SKM-1 (cell line): ENCODE measurements at regions not wholly inside any gene's neighbourhood (a gene's known extent, or its start where the extent isn't known, plus 50 kb on each side); places are given as distances from the start of the nearest gene placed in this dataset.
"Not testable (repeated sequence)": the region's sequence is repeated elsewhere in the genome, so short reads cannot be mapped to it uniquely, and the experiment has no call there.

ENCODE experiments used
- DNase-seq: peaks from one replicate; lab custom pipeline; 2025; ENCODE audit not compliant: unreplicated experiment; lab: John Stamatoyannopoulos, UW

GRCh38 chr1:19024532-19024931, 68.1 kb upstream of the IFFO2 start:
- DNase-seq: no peak

DNA sequence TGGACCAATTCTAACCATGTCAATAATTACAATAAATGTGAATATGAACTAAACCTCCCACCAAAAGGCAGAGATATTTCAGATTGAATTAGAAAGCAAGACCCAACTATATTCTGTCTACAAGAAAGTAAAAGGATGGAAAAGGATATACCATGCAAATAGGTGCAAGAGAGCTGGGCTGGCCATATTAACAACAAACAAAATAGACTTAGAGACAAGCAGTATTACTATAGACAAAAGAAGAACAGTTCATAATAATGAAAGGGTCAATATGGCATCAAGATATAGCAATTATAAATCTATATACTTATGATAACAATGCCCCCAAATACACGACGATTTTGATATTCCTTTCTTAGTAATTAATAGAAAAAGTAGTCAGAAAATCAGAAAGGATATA, 67.3 kb upstream of the IFFO2 start:
- DNase-seq: no peak

DNA sequence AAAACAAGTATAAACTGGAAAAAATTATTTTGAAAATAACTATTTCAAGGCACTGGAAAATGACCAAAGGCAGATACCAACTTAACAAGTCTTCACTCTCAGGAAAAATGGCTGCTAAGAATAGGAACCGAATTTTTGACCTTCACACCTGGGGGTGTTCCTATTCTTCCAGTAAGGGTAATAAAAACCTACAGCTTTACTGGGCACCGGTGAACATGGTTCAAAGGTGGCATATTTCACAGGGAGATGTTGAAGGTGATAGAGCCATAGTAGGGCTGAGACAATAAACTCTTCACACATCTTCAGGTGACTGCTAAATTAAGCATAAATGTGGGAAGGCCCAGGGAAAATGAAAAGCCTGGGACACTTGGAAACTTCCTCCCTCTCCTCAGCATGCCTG, 65.4 kb upstream of the IFFO2 start:
- DNase-seq: no peak

- DNase-seq: not testable (repeated sequence)
These were observed 62.8 kb upstream of the IFFO2 start for GRCh38 chr1:19019288-19019687.

GRCh38 chr1:19015476-19015875, 59.0 kb upstream of the IFFO2 start:
- DNase-seq: no peak

GRCh38 chr1:19014765-19015164, 58.3 kb upstream of the IFFO2 start:
- no peak for DNase-seq

DNA sequence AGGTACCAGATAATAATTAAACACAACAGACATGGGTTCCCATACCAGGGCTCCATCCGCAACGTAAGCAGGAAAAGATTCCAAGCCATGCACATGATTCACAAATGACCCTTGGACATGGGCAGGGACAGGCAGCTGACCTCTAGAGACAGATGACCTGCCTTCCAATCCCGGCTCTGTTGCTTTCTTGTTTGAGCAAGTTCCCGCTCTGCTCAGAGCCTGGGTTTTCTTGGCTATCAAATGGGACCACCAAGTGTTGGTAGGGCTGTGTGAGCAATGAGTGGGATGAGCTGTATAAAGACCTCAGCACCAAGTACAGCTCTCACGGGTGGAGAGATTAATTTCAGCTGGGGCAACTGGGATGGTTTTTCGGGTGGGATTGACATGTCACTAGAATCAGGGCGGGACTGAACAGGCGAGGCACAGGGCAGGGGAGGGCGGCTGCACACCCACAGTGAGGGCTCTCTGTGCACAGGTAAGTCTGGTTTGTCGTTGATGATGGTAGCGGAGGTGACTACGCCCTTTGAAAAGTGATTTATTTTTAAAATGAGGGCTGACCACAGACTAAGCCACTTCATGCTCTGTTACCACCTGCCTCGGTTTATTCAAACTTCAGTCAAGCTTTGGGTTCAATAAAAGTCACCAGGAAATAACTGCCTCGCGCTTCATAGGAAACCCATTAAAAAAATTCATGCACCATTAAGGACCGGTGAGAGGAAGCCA, 57.5 kb upstream of the IFFO2 start:
- no peak for DNase-seq

DNA sequence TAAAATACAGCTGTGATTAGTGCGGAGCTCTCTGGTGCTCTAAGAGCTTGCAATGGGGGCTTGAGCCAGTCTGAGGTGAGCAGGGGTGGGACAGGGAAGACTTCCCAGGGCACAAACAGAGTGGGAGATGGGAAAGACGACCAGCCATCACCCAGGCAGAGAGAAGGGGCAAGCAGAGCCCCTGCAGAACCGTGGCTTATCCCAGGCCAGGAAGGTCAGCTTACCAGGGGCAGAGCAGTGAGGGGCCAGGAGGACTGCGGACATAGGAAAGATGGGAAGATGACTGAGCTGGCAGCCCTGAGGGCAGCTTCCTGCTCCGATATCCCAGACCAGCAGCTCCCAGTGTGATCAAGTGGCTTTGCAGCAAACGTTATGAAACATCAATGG, 55.4 kb upstream of the IFFO2 start:
- no peak for DNase-seq

DNA sequence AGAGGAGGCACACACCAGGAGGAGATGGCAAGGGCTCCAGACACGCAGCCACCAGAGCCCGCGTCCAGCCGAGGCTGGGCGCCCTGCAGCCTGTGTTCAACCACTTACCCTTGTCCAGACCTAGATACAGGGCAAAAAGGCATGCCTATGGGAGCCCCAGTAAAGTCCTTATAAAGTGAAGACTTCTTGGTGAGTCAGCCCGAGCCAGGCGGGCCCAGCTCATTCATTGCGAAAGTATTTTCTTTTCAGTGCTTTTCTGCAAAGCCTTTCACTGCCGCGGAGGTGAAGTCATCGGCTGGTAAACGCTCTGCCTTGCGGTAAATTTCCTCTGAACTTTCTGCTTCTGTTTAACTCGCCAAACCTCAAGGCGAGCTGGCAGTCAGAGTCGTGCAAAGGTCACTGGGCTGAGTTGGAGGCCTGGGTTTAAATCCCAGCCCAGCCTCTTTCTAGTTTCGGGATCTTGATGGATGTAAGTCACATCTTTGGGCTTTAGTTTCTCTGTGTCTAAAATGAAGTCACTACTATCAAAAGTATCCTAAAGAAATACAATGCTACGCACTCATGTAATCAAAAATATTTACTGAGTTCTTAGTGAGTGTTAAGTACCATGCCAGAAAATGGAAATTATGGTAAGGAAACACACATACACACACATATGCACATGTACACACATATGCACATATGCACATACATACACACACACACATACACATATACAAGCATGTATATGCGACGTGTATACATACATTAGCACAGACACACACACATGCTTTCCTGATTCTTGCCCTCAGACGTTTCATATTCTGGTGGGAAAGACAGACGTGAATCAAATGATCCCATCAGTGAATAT, 54.7 kb upstream of the IFFO2 start:
- DNase-seq: peak; percentile 65

- DNase-seq: no peak
These were observed 54.0 kb upstream of the IFFO2 start for GRCh38 chr1:19010503-19010902.

DNA sequence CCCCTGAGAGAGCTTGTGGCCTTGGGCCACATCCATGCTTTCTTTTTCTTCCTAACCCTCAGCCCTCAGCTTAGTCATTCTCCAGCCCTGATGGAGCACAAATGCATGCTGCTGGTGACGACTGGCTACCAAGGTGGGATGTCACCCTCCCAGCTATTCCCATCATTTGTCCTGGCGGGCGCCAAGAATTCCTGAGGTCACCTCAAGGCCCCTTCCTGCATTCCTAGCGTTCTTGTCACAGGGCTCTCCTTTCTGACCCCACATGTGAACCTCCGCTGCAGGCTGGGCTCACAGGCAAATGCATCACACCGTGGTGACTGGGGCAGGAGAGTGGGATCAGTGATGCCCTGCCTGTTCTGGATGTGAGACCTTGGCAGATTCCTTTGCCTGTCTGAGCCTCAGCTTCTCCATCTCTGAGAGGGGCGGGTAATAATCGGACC, 53.4 kb upstream of the IFFO2 start:
- DNase-seq: no peak

DNA sequence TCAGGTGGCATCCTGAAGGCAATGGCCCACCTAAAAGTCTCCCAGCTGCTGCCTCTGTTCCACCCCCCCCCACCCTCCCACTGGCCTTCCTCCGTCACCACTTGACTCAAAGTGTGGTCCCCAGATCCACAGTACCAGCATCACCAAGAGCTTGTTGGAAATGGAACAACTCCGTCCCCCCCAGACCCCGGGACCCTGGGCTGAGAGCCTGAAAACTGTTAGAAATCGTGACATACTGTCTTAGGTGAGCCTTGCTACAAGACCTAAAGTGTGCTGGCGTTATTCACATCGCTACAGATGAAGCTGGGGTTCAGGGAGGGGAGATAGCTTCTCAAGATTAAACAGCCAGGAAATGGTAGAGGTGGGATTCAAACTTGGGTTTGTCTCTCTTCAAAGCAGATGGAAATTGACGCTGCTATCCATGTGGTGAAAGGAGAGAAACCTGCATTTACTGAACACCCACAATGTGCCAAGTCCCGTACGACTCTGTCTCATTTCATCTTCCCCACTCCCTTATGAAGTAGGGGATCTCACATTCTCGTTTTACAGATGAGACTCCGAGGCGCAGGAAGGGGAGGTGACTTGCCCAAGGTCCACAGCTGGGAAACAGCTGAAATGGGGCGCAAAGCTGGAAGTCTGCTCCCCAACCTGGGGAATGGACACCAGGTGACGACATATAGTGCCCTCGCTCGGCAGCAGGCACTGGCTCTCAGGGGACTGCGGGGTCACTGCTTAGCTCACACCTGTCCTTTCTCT, 52.8 kb upstream of the IFFO2 start:
- DNase-seq: no peak

GRCh38 chr1:19007491-19008441, 51.3 kb upstream of the IFFO2 start:
- DNase-seq: no peak

- no peak for DNase-seq
These were observed 50.4 kb upstream of the IFFO2 start for GRCh38 chr1:19006837-19007271.
